AG09309 (cell line): ENCODE measurements at regions not wholly inside any gene's neighbourhood (a gene's known extent, or its start where the extent isn't known, plus 50 kb on each side); places are given as distances from the start of the nearest gene placed in this dataset.
A peak's percentile ranks its signal among the peaks of the same experiment; 100 is the strongest.

Experiments
- DNase-seq: peaks from one replicate; pipeline ENCODE4 v3.0.0-alpha.2; 2010; ENCODE audit warnings: low read depth
- H3K4me3 ChIP-seq: 2 replicates; pipeline ENCODE4 v1.5.1; 2011; ENCODE audit warnings: mild to moderate bottlenecking, low read depth, low read length, moderate library complexity; ENCODE audit not compliant: control insufficient read depth
- CTCF ChIP-seq: IDR thresholded peaks from 2 replicates; pipeline ENCODE4 v1.5.1; 2011; ENCODE audit warnings: mild to moderate bottlenecking, low read depth, low read length, inconsistent platforms; ENCODE audit not compliant: insufficient read depth, control insufficient read depth; ENCODE audit errors: missing control alignments

GRCh38 chr21:28723646-28724045, 269.0 kb downstream of the LTN1 start:
- no peak overlapping the region for H3K4me3 ChIP-seq
- no peak for DNase-seq
- no peak for TF ChIP-seq CTCF

DNA sequence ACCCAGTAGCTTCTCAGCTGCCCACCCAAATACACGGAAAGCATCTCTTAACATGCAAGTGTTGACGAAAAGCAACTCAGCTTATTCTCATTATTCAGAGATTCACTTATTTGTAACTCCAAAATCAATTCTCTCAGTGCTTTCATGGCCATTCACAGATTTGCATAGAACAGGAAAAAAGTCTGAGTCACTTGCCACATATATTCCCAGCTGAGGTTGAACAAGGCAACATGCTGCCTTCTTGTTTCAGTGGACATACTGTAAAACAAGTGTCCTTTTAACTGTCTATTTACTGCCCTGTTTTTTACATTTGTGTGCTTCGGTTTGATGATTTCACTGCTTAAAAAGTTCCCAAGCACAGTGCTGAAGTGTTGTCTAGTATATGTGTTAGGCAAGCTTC, 273.0 kb downstream of the LTN1 start:
- TF ChIP-seq CTCF: no peak
- no peak for DNase-seq
- H3K4me3 ChIP-seq: no peak overlapping the region

- DNase-seq: peak; percentile 76
- no peak overlapping the region for H3K4me3 ChIP-seq
- no peak for TF ChIP-seq CTCF
Measured at GRCh38 chr21:28714777-28715464, 277.8 kb downstream of the LTN1 start.

DNA sequence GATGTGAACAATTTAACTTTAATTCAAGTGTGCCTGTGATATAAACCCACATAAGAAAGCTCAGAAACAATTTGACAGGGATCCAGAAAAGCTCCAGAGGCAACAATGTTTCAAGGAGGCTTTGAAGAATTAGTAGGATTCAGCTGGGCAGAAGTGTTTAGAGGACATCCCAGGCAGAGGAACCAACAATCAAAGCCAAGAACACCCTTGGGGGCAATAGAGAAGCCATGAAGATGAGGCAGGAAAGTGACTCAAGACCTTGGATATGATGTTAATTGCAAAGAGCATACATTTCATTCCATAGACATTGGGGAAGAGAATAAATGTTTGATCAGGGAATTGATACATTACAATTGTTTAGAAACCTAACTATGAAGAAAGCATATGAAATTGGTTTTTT, 280.3 kb downstream of the LTN1 start:
- H3K4me3 ChIP-seq: no peak overlapping the region
- no peak for TF ChIP-seq CTCF
- no peak for DNase-seq

DNA sequence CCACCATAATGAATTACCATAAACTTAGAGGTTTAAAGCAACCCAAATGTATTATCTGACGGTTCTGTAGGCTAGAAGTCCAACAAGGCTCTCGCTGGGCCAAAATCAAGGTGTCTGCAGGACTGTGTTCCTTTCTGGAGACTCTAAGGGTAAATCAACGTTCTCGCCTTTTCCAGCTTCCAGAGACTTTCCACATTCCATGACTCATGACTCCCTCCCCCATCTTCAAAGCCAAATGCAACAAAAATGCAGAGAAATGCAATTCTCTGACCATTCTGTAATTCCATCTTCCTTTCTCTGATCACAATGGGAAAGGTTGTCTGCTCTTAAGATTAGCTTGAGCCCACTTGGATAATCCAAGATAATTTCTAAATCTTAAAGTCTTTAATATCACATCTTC, 287.1 kb downstream of the LTN1 start:
- no peak overlapping the region for H3K4me3 ChIP-seq
- DNase-seq: no peak
- TF ChIP-seq CTCF: no peak

DNA sequence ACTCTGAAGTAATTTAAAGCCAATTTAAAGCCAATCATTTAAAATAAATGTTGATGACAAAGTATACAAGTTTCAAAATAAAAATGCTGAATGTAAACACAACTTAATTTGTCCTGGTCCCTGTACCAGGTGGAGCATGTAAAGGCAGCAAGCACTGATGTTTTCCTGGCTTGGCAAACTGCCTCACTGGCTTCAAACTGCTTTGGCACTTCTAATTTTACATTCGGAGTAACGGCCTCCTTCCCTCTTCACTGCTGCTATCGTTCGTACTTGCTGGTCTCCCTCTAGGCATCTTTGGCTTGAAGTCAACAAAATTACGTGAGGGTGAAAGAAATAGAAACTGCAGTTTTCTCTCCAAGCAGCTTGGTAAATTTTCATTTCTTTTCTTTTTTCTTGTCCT, 287.9 kb downstream of the LTN1 start:
- no peak for TF ChIP-seq CTCF
- no peak for DNase-seq
- H3K4me3 ChIP-seq: no peak overlapping the region
